GM19238 (cell line): ENCODE measurements at regions not wholly inside any gene's neighbourhood (a gene's known extent, or its start where the extent isn't known, plus 50 kb on each side); places are given as distances from the start of the nearest gene placed in this dataset.

Experiments used
- DNase-seq: peaks from one replicate; pipeline ENCODE4 v3.0.0; 2011; ENCODE audit warnings: low spot score; ENCODE audit not compliant: insufficient read length

- no peak for DNase-seq
Observed at GRCh38 chr16:86087011-86087895, 188.3 kb downstream of the IRF8 start.

- DNase-seq = no peak
Observed at GRCh38 chr16:86087896-86088230, 188.9 kb downstream of the IRF8 start.

DNA sequence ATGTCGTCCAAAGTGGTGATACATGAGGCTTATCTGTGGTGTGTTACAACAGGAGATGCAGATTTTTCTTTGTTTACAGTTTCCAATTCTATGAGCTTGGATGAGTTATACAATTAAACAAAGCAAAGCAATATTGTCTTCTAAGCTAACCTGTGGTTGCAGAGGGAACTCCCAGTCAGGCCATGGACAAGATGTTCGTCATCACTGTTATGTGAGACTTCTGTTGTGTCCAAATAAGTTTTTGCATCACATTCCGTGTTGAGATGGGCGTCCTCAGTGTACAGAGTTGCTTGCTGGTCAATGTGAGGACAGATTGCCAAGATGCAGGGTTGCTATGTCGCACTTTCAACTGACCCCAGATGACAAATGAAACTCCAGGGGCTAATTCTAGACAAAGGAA, 189.3 kb downstream of the IRF8 start:
- DNase-seq = no peak

DNA sequence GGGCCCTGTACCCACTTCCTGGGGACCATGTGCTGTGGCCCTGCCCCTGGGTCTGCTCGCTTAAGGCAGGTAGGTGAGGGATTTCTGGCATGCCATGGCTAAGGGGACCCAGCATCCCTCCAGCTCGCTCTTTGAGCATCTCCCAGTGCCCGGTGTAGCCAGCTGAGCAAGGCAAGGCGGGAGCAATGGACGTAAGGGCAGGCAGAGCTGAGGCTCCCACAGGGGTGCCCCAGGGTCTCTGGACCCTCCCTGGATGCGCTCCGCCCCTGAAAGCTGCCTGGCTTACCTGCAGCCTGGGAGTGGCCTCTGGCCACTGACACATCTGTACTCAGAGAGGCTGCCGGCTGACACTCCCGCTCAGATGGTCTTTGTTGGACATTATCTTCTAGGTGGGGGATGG, 189.9 kb downstream of the IRF8 start:
- DNase-seq = no peak

GRCh38 chr16:86089334-86089900, 190.5 kb downstream of the IRF8 start:
- DNase-seq = no peak

DNA sequence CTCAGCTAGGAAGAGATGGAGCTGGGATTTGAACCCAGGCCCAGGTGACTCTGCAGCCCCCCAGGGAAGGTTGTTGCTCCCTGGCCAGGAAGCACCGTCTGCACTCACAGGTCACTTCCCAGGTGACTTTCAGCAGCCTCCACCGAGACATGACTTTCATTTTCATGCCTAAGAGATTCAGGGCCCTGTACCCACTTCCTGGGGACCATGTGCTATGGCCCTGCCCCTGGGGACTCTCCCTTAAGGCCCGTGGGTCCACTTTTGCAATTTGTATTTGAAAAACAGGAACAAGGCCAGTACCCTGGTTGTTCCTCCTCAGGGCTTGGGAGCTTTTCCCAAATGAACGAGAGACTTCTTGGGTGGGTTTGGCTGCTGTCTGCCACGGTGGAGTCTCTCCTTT, 191.0 kb downstream of the IRF8 start:
- peak; percentile 52 for DNase-seq

- no peak for DNase-seq
Observed at GRCh38 chr16:86090461-86091170, 191.7 kb downstream of the IRF8 start.

- no peak for DNase-seq
Observed at GRCh38 chr16:86091976-86092375, 193.0 kb downstream of the IRF8 start.

DNA sequence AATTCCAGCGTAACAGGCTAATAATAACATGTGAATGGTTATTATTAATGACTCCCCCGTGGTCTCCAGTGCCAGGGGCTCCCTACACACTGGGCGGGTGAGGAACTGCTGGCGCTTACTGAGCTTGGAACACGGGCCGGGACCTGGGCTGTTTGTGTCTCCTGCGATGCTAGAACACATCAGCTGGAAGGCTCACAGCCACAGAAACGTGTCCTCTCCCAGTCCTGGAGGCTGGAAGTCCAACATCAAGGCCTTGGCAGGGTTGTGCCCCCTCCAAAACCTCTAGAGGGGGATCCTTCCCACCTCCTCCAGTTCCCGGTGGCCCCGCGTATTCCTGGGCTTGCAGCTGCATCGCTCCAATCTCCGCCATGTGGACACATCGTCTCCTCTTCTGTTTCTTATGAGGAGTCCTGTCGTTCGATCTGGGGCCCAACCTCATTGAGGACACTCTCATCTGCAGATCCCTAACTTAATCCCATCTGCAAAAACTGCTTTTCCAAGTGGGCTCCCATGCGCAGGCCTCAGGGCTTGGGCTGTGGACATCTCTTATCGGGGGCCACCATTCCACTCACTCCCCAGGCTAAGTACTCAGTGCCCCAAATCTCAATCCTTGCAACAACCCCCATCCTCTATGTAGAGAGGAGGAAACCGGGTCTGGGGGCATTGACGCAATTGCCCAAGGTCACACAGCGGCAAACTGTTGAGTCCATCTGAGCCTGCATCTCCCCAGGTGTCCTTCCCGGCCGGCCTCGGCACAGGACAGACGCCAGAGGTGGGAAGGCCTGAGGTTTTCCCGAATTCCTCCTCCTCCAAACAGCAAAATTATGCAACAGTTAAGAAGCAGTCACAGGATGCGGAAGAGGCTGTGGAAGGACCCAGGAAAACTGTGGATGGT, 193.9 kb downstream of the IRF8 start:
- no peak for DNase-seq

DNA sequence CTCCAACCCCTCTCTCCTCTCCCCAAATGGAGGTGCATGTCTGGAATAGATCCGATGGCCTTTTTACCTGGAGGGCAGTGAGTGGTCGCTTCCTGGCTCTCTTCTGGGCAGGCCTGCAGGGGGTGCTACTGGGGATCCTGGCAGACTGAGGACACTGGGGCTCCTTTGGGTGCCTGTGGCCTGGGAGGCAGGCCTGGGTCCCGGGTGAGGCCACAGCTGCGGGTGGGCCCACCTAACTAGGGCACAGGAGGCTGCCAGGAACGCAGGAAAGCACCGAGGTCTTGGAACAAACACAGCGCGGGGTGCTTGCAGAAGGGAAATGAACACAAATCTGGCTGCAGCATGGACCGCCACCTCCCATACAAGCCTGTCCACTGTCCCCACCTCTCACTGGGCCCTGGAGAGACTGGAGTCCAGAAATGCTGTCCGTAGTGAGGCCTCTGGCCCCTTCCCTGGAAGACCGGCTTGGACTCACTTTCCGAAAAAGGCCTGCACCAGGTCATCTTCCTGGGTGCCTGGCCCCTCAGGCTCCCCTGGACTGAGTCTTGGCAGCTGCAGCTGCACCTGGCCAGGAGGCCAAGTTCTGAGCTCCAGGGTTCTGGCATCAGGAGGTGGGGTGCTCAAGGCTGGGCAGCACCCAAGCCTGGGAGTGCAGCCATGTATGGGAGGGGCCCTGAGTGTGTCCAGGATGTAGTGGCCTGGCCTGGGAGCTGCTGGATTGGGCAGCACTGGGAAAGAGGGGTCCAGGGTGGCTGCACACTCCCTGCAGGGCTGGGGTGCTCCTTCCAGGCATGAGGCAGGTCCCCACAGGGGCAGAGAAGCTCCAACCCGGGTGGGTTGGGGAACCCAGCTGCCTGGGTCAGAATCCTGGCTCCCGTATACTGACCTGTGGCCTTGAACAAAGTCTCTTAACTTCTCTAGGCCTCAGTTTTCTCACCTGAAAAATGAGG, 195.1 kb downstream of the IRF8 start:
- no peak for DNase-seq

- no peak for DNase-seq
Observed at GRCh38 chr16:86095131-86095752, 196.3 kb downstream of the IRF8 start.

DNA sequence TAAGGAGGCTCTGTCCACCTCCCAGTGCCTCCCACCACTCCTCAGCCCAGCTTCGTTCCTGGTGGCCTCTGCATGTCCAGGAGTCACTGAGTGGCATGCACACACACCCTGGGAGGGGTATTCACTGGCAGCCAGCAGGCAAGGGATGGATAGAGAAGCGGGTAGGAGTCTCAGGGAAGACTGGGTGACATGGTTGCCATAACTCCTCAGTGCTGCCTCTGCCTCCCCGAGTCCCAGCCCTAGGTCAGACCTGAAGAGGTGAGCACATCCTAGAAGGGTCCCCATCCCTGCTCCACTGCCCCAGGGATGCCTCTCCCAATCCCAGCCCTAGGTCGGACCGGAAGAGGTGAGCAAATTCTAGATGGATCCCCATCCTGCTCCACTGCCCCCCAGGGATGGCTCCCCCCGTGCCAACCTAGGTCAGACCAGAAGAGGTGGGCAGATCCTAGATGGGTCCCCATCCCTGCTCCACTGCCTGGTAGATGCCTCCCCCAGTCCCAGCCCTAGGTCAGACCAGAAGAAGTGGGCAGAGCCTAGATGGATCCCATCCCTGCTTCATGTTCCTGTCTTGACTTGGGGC, 197.0 kb downstream of the IRF8 start:
- DNase-seq = no peak

DNA sequence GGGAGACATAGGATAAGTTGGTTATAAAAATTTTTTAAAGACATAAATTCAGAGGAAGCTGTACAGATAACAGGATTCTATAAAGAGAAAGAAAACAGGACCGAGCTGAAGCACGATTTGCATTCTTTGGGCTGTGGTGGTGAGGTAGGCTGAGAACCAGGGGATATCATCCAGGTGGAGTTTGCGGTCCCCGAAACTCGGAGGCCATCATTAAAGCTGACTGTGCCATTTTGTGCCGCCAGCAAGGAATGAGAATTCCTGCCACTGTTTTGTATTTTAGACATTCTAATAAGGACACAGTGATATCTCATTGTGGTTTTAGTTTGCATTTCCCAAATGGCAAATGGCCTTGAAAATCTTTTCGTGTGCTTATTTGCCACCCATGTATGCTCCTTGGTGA, 197.9 kb downstream of the IRF8 start:
- DNase-seq = no peak

GRCh38 chr16:86099326-86099725, 200.4 kb downstream of the IRF8 start:
- no peak for DNase-seq

- no peak for DNase-seq
Observed at GRCh38 chr16:86100205-86101136, 201.5 kb downstream of the IRF8 start.

DNA sequence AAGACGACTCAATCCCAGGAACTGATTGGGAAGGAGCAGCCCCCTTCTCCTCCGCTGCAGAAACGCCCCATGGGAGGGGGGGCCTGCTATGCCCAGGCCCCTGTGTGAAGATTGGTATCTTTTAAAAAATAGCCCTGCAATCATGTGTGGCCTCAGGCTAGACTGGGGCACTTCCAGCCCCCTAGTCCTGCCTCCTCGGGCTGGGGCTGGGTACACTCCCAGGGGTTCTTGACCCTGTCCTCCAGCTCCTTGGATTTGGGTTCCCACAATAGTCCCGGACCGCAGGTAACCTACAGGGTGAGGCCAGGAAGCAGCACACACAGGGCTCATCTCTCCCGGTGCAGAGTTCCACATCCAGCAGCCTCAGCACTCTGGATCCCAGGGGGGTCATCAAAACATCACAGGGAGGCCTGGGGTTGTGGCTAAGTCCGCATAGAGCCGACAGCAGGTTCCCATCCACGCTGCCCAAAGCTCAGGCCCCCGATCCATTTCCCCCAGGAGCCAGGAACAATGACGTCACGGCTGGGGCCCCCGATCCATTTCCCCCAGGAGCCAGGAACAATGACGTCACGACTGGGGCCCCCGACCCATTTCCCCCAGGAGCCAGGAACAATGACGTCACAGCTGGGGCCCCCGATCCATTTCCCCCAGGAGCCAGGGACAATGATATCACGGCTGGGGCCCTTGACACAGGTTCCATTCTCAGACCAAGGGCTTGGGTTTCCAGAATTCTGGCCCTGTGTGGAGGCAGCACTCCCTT, 202.4 kb downstream of the IRF8 start:
- no peak for DNase-seq

GRCh38 chr16:86101897-86102157, 202.9 kb downstream of the IRF8 start:
- DNase-seq = no peak

DNA sequence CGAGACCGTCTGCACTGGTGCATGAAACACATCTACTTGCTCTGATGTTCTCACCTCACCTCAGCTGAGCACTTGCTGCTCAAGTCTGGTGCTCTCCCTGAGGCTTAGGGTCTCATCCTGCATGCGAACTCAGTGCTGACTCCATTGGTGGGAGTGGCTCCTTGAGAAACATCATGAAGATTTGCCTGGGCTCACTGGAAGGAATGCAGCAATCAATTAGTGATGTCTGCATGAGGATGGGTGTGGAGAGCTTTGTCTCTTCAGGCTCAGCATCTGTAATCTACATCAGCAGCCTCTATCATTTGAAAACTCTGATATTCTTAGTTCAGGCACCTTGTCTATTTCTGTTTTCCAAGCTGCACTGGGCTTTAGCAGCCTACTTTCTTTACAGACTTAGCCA, 204.4 kb downstream of the IRF8 start:
- no peak for DNase-seq
